ENCODE measurements at regions not wholly inside any gene's neighbourhood (a gene's known extent, or its start where the extent isn't known, plus 50 kb on each side); places are given as distances from the start of the nearest gene placed in this dataset.

- H3K4me1 ChIP-seq = no peaks in the 10 kb centered on the region
- no peak overlapping the region for H3K4me3 ChIP-seq
- no peaks in the 10 kb centered on the region for H3K27me3 ChIP-seq
- TF ChIP-seq POLR2A (IDR thresholded peaks at IDR 0.05) = no peak
- TF ChIP-seq POLR2AphosphoS5 (IDR thresholded peaks at IDR 0.05) = no peak
- no peak for TF ChIP-seq CTCF (IDR thresholded peaks at IDR 0.05)
- no peaks in the 10 kb centered on the region for H3K9me3 ChIP-seq
- no peak overlapping the region for H3K27ac ChIP-seq
- intact Hi-C loops (cut with DNase I; ENCODE audit: low total_unique reads) = no loop called here
- DNase-seq (ENCODE audit: low spot score in 2 of 2) = no peak
- H3K36me3 ChIP-seq = no peaks in the 10 kb centered on the region
Observed at GRCh38 chr1:60886793-60887331, 195.5 kb upstream of the NFIA start.

- no peak for DNase-seq (ENCODE audit: low spot score in 2 of 2)
- Histone ChIP-seq H3K9me3 (no peaks in the 10 kb centered on the region), H3K27ac (no peak overlapping the region)
Observed at GRCh38 chr1:60886090-60886489, 196.3 kb upstream of the NFIA start.

GRCh38 chr1:60880202-60880601 is 202.2 kb upstream of the NFIA start:
- intact Hi-C loops (cut with DNase I; ENCODE audit: low total_unique reads) = no loop called here
- no peaks in the 10 kb centered on the region for H3K4me1 ChIP-seq
- H3K27ac ChIP-seq = no peak overlapping the region
- no peaks in the 10 kb centered on the region for H3K27me3 ChIP-seq
- H3K4me3 ChIP-seq = no peak overlapping the region
- H3K36me3 ChIP-seq = no peaks in the 10 kb centered on the region
- TF ChIP-seq POLR2A (IDR thresholded peaks at IDR 0.05) (no peak), CTCF (IDR thresholded peaks at IDR 0.05) (no peak), POLR2AphosphoS5 (IDR thresholded peaks at IDR 0.05) (no peak)
- no peaks in the 10 kb centered on the region for H3K9me3 ChIP-seq
- DNase-seq (ENCODE audit: low spot score in 2 of 2) = no peak

More at GRCh38 chr1:60886090-60886489, 196.3 kb upstream of the NFIA start:
- Histone ChIP-seq H3K4me3 (no peak overlapping the region), H3K27me3 (no peaks in the 10 kb centered on the region), H3K36me3 (no peaks in the 10 kb centered on the region), H3K4me1 (no peaks in the 10 kb centered on the region)
- TF ChIP-seq CTCF (IDR thresholded peaks at IDR 0.05) = no peak
- no peak for TF ChIP-seq POLR2A (IDR thresholded peaks at IDR 0.05)
- no peak for TF ChIP-seq POLR2AphosphoS5 (IDR thresholded peaks at IDR 0.05)
- intact Hi-C loops (cut with DNase I; ENCODE audit: low total_unique reads) = no loop called here

- Histone ChIP-seq H3K9me3 (no peaks in the 10 kb centered on the region), H3K4me1 (no peaks in the 10 kb centered on the region), H3K27ac (no peak overlapping the region), H3K27me3 (no peaks in the 10 kb centered on the region), H3K4me3 (no peak overlapping the region), H3K36me3 (no peaks in the 10 kb centered on the region)
- no peak for DNase-seq (ENCODE audit: low spot score in 2 of 2)
- TF ChIP-seq CTCF (IDR thresholded peaks at IDR 0.05) (no peak), POLR2A (IDR thresholded peaks at IDR 0.05) (no peak), POLR2AphosphoS5 (IDR thresholded peaks at IDR 0.05) (no peak)
- intact Hi-C loops (cut with DNase I; ENCODE audit: low total_unique reads) = no loop called here
Observed at GRCh38 chr1:60878323-60878722, 204.0 kb upstream of the NFIA start.

- no peak for DNase-seq (ENCODE audit: low spot score in 2 of 2)
- H3K27me3 ChIP-seq = no peaks in the 10 kb centered on the region
- H3K4me1 ChIP-seq = no peaks in the 10 kb centered on the region
- no peak for TF ChIP-seq POLR2AphosphoS5 (IDR thresholded peaks at IDR 0.05)
- no peak for TF ChIP-seq CTCF (IDR thresholded peaks at IDR 0.05)
- no peak for TF ChIP-seq POLR2A (IDR thresholded peaks at IDR 0.05)
- intact Hi-C loops (cut with DNase I; ENCODE audit: low total_unique reads) = no loop called here
- H3K36me3 ChIP-seq = no peaks in the 10 kb centered on the region
- no peaks in the 10 kb centered on the region for H3K9me3 ChIP-seq
- H3K4me3 ChIP-seq = no peak overlapping the region
- H3K27ac ChIP-seq = no peak overlapping the region
Observed at GRCh38 chr1:60877376-60877775, 205.0 kb upstream of the NFIA start.

All from breast epithelium (tissue), 4 donors.